ENCODE measurements at regions not wholly inside any gene's neighbourhood (a gene's known extent, or its start where the extent isn't known, plus 50 kb on each side); places are given as distances from the start of the nearest gene placed in this dataset.

DNA sequence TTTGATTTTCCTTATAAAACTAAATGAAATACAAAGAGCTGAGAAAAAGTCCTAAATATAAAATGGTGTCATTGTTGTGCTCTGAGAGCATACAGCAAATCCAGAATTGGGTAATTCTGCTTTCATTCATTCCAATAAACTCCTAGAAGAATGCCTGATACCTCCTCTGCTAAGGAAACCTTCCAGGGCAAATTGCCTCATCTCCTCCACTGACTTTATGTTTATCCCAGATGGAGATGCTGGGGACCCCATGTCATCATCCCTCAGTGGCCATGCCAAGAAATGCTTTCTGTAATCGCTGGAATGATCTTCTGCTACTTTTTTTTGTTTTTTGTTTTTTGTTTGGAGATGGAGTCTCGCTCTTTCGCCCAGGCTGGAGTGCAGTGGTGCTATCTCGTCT, 119.3 kb upstream of the PRKCQ start:
- no peaks in the 10 kb centered on the region for H3K36me3 ChIP-seq
- TF ChIP-seq, protein P1, sequence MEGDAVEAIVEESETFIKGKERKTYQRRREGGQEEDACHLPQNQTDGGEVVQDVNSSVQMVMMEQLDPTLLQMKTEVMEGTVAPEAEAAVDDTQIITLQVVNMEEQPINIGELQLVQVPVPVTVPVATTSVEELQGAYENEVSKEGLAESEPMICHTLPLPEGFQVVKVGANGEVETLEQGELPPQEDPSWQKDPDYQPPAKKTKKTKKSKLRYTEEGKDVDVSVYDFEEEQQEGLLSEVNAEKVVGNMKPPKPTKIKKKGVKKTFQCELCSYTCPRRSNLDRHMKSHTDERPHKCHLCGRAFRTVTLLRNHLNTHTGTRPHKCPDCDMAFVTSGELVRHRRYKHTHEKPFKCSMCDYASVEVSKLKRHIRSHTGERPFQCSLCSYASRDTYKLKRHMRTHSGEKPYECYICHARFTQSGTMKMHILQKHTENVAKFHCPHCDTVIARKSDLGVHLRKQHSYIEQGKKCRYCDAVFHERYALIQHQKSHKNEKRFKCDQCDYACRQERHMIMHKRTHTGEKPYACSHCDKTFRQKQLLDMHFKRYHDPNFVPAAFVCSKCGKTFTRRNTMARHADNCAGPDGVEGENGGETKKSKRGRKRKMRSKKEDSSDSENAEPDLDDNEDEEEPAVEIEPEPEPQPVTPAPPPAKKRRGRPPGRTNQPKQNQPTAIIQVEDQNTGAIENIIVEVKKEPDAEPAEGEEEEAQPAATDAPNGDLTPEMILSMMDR (IDR thresholded peaks at IDR 0.05) = no peak

DNA sequence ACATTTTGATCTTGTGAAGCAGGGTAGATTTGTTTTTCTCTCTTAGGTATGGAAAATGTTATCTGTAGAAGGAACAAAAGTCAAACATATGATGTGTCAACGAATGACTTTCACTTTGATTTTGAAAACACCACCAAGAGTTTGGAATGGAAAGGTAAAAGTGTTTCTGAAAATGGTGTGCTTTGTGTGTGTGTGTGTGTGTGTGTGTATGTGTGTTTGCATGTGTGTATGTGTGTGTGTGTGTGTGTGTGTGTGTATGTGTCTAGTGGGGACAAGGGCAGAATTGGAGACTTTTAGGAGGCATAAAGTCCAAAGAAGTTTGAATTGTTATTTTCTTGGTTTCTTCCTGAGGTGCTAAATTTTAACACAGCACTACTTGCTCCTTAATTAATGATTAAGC, 115.4 kb upstream of the PRKCQ start:
- TF ChIP-seq, protein P1 (IDR thresholded peaks at IDR 0.05) = no peak
- H3K9ac ChIP-seq (ENCODE audit: low read depth in 2 of 2, low read length in 2 of 2) = no peak overlapping the region
- no peaks in the 10 kb centered on the region for H3K4me1 ChIP-seq
- intact Hi-C loops (cut with DNase I) = no loop called here
- no peak overlapping the region for H3K27ac ChIP-seq
- H3K9me3 ChIP-seq = no peaks in the 10 kb centered on the region
- no peak overlapping the region for H3K4me3 ChIP-seq
- H3K27me3 ChIP-seq = no peaks in the 10 kb centered on the region
- no peaks in the 10 kb centered on the region for H3K36me3 ChIP-seq
- no peak for DNase-seq

More for the DNA sequence above, 119.3 kb upstream of the PRKCQ start:
- Histone ChIP-seq H3K4me3 (no peak overlapping the region), H3K27ac (no peak overlapping the region), H3K9ac (ENCODE audit: low read depth in 2 of 2, low read length in 2 of 2) (no peak overlapping the region), H3K4me1 (no peaks in the 10 kb centered on the region), H3K27me3 (no peaks in the 10 kb centered on the region), H3K9me3 (no peaks in the 10 kb centered on the region)
- DNase-seq = no peak
- intact Hi-C loops (cut with DNase I) = no loop called here

DNA sequence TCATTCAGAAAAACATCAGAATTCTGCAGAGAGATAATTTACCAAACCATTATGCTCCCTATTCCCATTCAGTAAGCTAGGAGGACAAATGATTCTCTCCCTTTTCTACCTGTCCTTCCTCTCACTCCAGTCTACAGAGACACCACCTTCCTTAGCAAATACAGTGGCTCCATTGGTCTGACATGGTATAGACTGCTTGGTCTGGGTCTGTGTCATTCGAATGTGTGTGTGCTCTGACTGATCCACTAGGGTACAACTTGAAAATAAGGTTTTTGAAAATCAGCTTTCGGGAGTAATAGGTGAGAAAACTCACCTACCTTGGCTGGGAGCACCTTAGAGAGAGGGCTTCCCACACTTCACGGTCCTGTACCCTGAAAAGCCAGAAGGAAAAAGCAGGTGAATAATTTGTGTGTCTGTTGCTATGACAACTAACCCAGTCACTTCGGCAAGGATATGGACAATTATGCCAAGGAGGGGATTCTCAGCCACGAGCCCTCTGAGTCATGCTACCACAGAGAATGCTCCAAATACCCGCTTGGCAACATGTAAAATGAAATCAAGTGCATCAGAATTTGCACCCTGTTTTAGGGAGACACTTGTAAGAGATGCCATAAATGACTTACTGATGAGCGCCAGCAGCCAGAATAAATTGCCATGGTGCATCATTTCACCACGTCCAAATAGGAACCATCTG, 114.5 kb upstream of the PRKCQ start:
- no peak for DNase-seq
- Histone ChIP-seq H3K27me3 (no peaks in the 10 kb centered on the region), H3K27ac (no peak overlapping the region), H3K36me3 (no peaks in the 10 kb centered on the region), H3K4me1 (no peaks in the 10 kb centered on the region), H3K4me3 (no peak overlapping the region), H3K9me3 (no peaks in the 10 kb centered on the region), H3K9ac (ENCODE audit: low read depth in 2 of 2, low read length in 2 of 2) (no peak overlapping the region)
- TF ChIP-seq, protein P1 (IDR thresholded peaks at IDR 0.05) = no peak
- intact Hi-C loops (cut with DNase I) = no loop called here

DNA sequence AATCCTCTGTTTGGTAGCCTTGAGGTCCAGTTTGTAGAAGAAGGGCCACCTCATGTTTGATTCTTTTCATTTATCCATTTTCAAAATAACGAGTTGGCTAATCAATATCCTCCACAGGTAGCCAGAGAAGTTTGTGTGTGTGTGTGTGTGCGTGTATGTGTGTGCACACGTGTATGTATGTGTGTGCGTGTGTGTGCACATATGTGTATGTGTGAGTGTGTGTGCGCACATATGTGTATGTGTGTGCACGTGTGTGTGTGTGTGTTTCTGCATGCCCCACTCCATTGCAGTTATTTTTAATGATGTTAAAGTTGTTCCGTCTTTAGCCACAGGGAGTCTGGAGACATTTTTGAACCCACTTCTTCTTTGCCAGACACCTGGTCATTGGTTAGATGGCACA, 112.8 kb upstream of the PRKCQ start:
- H3K27ac ChIP-seq = no peak overlapping the region
- intact Hi-C loops (cut with DNase I) = no loop called here
- no peak overlapping the region for H3K9ac ChIP-seq (ENCODE audit: low read depth in 2 of 2, low read length in 2 of 2)
- no peaks in the 10 kb centered on the region for H3K27me3 ChIP-seq
- TF ChIP-seq, protein P1 (IDR thresholded peaks at IDR 0.05) = no peak
- no peaks in the 10 kb centered on the region for H3K4me1 ChIP-seq
- H3K36me3 ChIP-seq = no peaks in the 10 kb centered on the region
- H3K9me3 ChIP-seq = no peaks in the 10 kb centered on the region
- DNase-seq = no peak
- no peak overlapping the region for H3K4me3 ChIP-seq

DNA sequence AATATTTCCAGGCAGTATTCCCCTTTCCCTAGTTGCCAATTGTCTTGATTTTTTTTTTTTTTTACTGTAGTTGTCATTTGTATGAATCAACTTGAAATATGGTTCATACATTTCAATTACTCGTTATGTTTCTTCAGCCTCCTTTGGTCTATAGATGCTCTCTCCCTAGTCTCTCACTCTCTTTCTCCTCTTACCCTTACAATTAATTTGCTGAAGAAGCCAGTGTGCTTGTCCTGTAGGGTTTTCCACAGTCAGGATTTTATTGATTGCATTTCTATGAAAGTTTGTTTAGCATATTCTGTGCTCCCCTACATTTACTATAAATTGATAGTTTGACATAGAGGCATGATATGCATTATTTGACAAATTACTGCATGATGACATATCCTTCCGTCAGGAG, 112.0 kb upstream of the PRKCQ start:
- intact Hi-C loops (cut with DNase I) = no loop called here
- Histone ChIP-seq H3K9ac (ENCODE audit: low read depth in 2 of 2, low read length in 2 of 2) (no peak overlapping the region), H3K36me3 (no peaks in the 10 kb centered on the region), H3K4me3 (no peak overlapping the region), H3K9me3 (no peaks in the 10 kb centered on the region), H3K27me3 (no peaks in the 10 kb centered on the region), H3K27ac (no peak overlapping the region), H3K4me1 (no peaks in the 10 kb centered on the region)
- DNase-seq = no peak
- TF ChIP-seq, protein P1 (IDR thresholded peaks at IDR 0.05) = no peak
